H9 (cell line): ENCODE measurements at regions not wholly inside any gene's neighbourhood (a gene's known extent, or its start where the extent isn't known, plus 50 kb on each side); places are given as distances from the start of the nearest gene placed in this dataset.

Experiments used
- DNase-seq: peaks from one replicate; pipeline ENCODE4 v3.0.0-alpha.2; 2017
- H2AFZ ChIP-seq: one replicate; pipeline ENCODE4 v1.6.1; 2013; ENCODE audit warnings: mild to moderate bottlenecking, low read length, control low read depth, moderate library complexity
- H2AK5ac ChIP-seq: 2 replicates; pipeline ENCODE4 v1.6.1; 2013; ENCODE audit warnings: low read length, control low read depth, mixed read lengths; ENCODE audit not compliant: insufficient read length
- H2BK120ac ChIP-seq: one replicate; pipeline ENCODE4 v1.6.1; 2013; ENCODE audit warnings: low read depth, mild to moderate bottlenecking, low read length, control low read depth, inconsistent platforms; ENCODE audit not compliant: poor library complexity, severe bottlenecking
- H2BK12ac ChIP-seq: 2 replicates; pipeline ENCODE4 v1.6.1; 2013; ENCODE audit warnings: low read length, control low read depth, mixed read lengths, low read depth; ENCODE audit not compliant: insufficient read length
- H2BK15ac ChIP-seq: 2 replicates; pipeline ENCODE4 v1.6.1; 2013; ENCODE audit warnings: low read depth, low read length, control low read depth
- H2BK20ac ChIP-seq: one replicate; pipeline ENCODE4 v1.6.1; 2013; ENCODE audit warnings: low read depth, mild to moderate bottlenecking, low read length, control low read depth, inconsistent platforms; ENCODE audit not compliant: poor library complexity, severe bottlenecking
- H2BK5ac ChIP-seq: 2 replicates; pipeline ENCODE4 v1.6.1; 2013; ENCODE audit warnings: low read length, control low read depth, mixed read lengths; ENCODE audit not compliant: insufficient read length
- H3K14ac ChIP-seq: 2 replicates; pipeline ENCODE4 v1.6.1; 2013; ENCODE audit warnings: low read length, control low read depth; ENCODE audit not compliant: insufficient read depth
- H3K18ac ChIP-seq: 2 replicates; pipeline ENCODE4 v1.6.1; 2013; ENCODE audit warnings: low read depth, mild to moderate bottlenecking, mixed read lengths, low read length, control low read depth; ENCODE audit not compliant: insufficient read length
- H3K23ac ChIP-seq: 2 replicates; pipeline ENCODE4 v1.6.1; 2013; ENCODE audit warnings: low read length, control low read depth, mixed read lengths, low read depth; ENCODE audit not compliant: insufficient read length
- H3K23me2 ChIP-seq: 2 replicates; pipeline ENCODE4 v1.6.1; 2013; ENCODE audit warnings: low read depth, mild to moderate bottlenecking, mixed read lengths, low read length, control low read depth; ENCODE audit not compliant: insufficient read length, poor library complexity, severe bottlenecking
- H3K27ac ChIP-seq: 2 replicates; pipeline ENCODE4 v1.5.1; 2013; ENCODE audit warnings: low read length, control low read depth, mixed read lengths, low read depth; ENCODE audit not compliant: insufficient read length
- H3K27me3 ChIP-seq: 2 replicates; pipeline ENCODE4 v1.6.1; 2013; ENCODE audit warnings: low read length, control low read depth, inconsistent platforms; ENCODE audit not compliant: insufficient read depth
- H3K4ac ChIP-seq: 2 replicates; pipeline ENCODE4 v1.6.1; 2013; ENCODE audit warnings: low read depth, mild to moderate bottlenecking, control low read depth, inconsistent platforms, low read length, moderate library complexity
- H3K4me1 ChIP-seq: 2 replicates; pipeline ENCODE4 v1.6.1; 2013; ENCODE audit warnings: low read length, control low read depth, inconsistent platforms; ENCODE audit not compliant: insufficient read depth
- H3K4me2 ChIP-seq: 2 replicates; pipeline ENCODE4 v1.6.1; 2013; ENCODE audit warnings: low read length, control low read depth, mixed read lengths; ENCODE audit not compliant: insufficient read length, insufficient read depth
- H3K56ac ChIP-seq: 2 replicates; pipeline ENCODE4 v1.6.1; 2013; ENCODE audit warnings: low read depth, mild to moderate bottlenecking, mixed read lengths, low read length, control low read depth; ENCODE audit not compliant: insufficient read length
- H3K79me1 ChIP-seq: 2 replicates; pipeline ENCODE4 v1.6.1; 2013; ENCODE audit warnings: low read depth, mild to moderate bottlenecking, moderate library complexity, low read length, control low read depth, inconsistent platforms; ENCODE audit not compliant: insufficient read depth, poor library complexity, severe bottlenecking
- H3K79me2 ChIP-seq: 2 replicates; pipeline ENCODE4 v1.6.1; 2013; ENCODE audit warnings: low read length, control low read depth, inconsistent platforms; ENCODE audit not compliant: insufficient read depth
- H3K9ac ChIP-seq: 2 replicates; pipeline ENCODE4 v1.6.1; 2013; ENCODE audit warnings: low read length, control low read depth, mixed read lengths; ENCODE audit not compliant: insufficient read length; ENCODE audit errors: extremely low read depth
- H3K9me3 ChIP-seq: one replicate; pipeline ENCODE4 v1.6.1; 2013; ENCODE audit warnings: low read depth, low read length, inconsistent platforms; ENCODE audit not compliant: control insufficient read depth
- H3T11ph ChIP-seq: one replicate; pipeline ENCODE4 v1.6.1; 2013; ENCODE audit warnings: mild to moderate bottlenecking, low read length, control low read depth, inconsistent platforms
- H4K20me1 ChIP-seq: one replicate; pipeline ENCODE4 v1.6.1; 2013; ENCODE audit not compliant: control insufficient read depth, insufficient read length, insufficient read depth
- H4K5ac ChIP-seq: 2 replicates; pipeline ENCODE4 v1.6.1; 2013; ENCODE audit warnings: low read depth, mild to moderate bottlenecking, mixed read lengths, low read length, control low read depth; ENCODE audit not compliant: insufficient read length
- H4K8ac ChIP-seq: replicated peaks from 2 replicates; pipeline ENCODE4 v1.6.1; 2013; ENCODE audit warnings: low read length, control low read depth, mixed read lengths, low read depth; ENCODE audit not compliant: insufficient read length
- H4K91ac ChIP-seq: 2 replicates; pipeline ENCODE4 v1.6.1; 2013; ENCODE audit warnings: low read depth, mild to moderate bottlenecking, moderate library complexity, mixed read lengths, low read length, control low read depth; ENCODE audit not compliant: insufficient read length
- H3K27ac Mint-ChIP-seq, 3 experiments: 2 replicates in 2 of 3; 3 replicates in 1 of 3; pipeline ENCODE4 v1.8.0; 2020 to 2021; ENCODE audit warnings: mixed read lengths in 3 of 3, mild to moderate bottlenecking in 1 of 3, moderate library complexity in 1 of 3
- H3K27me3 Mint-ChIP-seq: 2 replicates; pipeline ENCODE4 v1.8.0; 2021; ENCODE audit warnings: low read depth, mild to moderate bottlenecking, moderate library complexity, mixed read lengths
- H3K36me3 Mint-ChIP-seq, 3 experiments: 2 replicates in 2 of 3; 3 replicates in 1 of 3; pipeline ENCODE4 v1.8.0; 2020 to 2021; ENCODE audit warnings: low read depth in 3 of 3, mixed read lengths in 3 of 3; ENCODE audit not compliant: insufficient read depth in 1 of 3
- H3K4me1 Mint-ChIP-seq, 2 experiments: 2 replicates each; pipeline ENCODE4 v1.8.0; 2020; ENCODE audit warnings: mixed read lengths in 2 of 2
- H3K4me3 Mint-ChIP-seq, 2 experiments: 2 replicates in 1 of 2; 3 replicates in 1 of 2; pipeline ENCODE4 v1.8.0; 2020 to 2021; ENCODE audit warnings: mild to moderate bottlenecking in 2 of 2, mixed read lengths in 2 of 2, moderate library complexity in 1 of 2
- H3K9me3 Mint-ChIP-seq, 2 experiments: 2 replicates in 1 of 2; 3 replicates in 1 of 2; pipeline ENCODE4 v1.8.0; 2020; ENCODE audit warnings: mild to moderate bottlenecking in 2 of 2, mixed read lengths in 2 of 2, moderate library complexity in 1 of 2
- WGBS: extraction: QIAGEN DNeasy Blood & Tissue Kit; methylation state at CpG from one replicate; pipeline ENCODE4 v1.1.7; 2013; ENCODE audit warnings: missing lambda C conversion rate, low lambda C conversion rate, mixed read lengths; ENCODE audit not compliant: insufficient read length; ENCODE audit errors: extremely low coverage; 5-methylcytosine and 5-hydroxymethylcytosine counted together
- TF ChIP-seq, protein P1 (sequence below): fragments of 200-600 bp; sonication (generic); conservative IDR thresholded peaks from 3 replicates; pipeline ENCODE4 v1.8.0; 2021; ENCODE audit warnings: antibody characterized with exemption, mild to moderate bottlenecking

DNA sequence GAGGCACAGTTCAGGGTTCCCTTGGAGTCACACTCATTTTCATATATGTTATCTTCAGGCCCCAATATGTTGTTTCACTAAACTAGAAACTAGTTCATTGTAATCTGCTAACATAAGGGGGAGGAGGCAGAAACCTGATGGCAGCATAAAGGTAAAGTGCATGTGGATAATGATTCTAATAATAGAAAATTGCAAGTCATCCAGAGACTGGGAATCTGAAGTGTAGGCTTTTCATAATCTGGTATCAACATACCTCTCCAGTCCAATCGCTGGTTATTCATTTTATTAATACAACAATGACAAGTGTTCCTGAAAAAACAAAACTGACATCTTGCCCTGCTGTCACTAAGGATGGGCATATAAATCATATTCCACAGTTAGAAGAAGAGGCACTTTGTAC lies 326.3 kb upstream of the ZNF804A start:
- Histone ChIP-seq H2BK12ac (no peak overlapping the region), H3K9me3 (no peaks in the 10 kb centered on the region), H4K91ac (no peak overlapping the region), H3K4ac (no peak overlapping the region), H3K27me3 (no peaks in the 10 kb centered on the region), H3K9ac (no peak overlapping the region), H2BK5ac (no peak overlapping the region), H3T11ph (no peak overlapping the region), H3K56ac (no peak overlapping the region), H2BK20ac (no peak overlapping the region), H3K14ac (no peak overlapping the region), H2AK5ac (no peak overlapping the region), H3K79me2 (no peaks in the 10 kb centered on the region), H4K20me1 (no peaks in the 10 kb centered on the region), H2BK120ac (no peak overlapping the region), H3K4me1 (no peaks in the 10 kb centered on the region), H3K23ac (no peak overlapping the region), H3K23me2 (no peaks in the 10 kb centered on the region), H3K27ac (no peak overlapping the region), H3K4me2 (no peak overlapping the region), H3K18ac (no peak overlapping the region), H3K79me1 (no peaks in the 10 kb centered on the region), H4K8ac (no peak overlapping the region), H2AFZ (no peak overlapping the region), H2BK15ac (no peak overlapping the region), H4K5ac (no peak overlapping the region)
- TF ChIP-seq, protein P1, sequence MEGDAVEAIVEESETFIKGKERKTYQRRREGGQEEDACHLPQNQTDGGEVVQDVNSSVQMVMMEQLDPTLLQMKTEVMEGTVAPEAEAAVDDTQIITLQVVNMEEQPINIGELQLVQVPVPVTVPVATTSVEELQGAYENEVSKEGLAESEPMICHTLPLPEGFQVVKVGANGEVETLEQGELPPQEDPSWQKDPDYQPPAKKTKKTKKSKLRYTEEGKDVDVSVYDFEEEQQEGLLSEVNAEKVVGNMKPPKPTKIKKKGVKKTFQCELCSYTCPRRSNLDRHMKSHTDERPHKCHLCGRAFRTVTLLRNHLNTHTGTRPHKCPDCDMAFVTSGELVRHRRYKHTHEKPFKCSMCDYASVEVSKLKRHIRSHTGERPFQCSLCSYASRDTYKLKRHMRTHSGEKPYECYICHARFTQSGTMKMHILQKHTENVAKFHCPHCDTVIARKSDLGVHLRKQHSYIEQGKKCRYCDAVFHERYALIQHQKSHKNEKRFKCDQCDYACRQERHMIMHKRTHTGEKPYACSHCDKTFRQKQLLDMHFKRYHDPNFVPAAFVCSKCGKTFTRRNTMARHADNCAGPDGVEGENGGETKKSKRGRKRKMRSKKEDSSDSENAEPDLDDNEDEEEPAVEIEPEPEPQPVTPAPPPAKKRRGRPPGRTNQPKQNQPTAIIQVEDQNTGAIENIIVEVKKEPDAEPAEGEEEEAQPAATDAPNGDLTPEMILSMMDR: no peak
- no CpG with 5 or more reads among the region's 1 CpG for WGBS
- no peak for DNase-seq
- Mint-ChIP-seq H3K27ac (no peak overlapping the region), H3K4me3 (no peak overlapping the region), H3K9me3 (no peaks in the 10 kb centered on the region), H3K27me3 (no peaks in the 10 kb centered on the region), H3K36me3 (no peaks in the 10 kb centered on the region), H3K4me1 (no peaks in the 10 kb centered on the region)
